ENCODE measurements at regions not wholly inside any gene's neighbourhood (a gene's known extent, or its start where the extent isn't known, plus 50 kb on each side); places are given as distances from the start of the nearest gene placed in this dataset.

DNA sequence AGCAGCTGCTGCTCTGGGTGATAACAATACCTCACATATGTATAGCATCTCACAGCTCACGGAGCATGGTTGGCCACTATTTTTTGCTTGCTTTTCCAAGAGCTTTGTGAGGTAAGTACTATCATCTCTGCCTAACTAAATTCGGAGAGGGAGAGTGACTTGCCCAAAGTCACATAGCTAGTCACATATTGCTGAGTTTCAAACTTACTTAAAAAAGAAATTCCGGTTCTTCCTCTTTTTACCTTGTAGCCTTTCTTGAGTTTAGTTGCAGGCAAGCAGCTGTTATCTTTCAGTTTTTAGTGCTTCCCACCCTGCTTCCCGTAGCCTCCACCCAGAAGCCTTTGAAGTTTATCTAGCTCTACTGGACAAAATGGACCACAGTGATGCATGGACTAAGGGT lies 309.2 kb downstream of the PDCD6IP start:
- Histone ChIP-seq H3K9ac (ENCODE audit: control insufficient read depth, extremely low read depth, insufficient read depth, low read length) (no peak overlapping the region), H3K9me1 (ENCODE audit: control insufficient read depth, extremely low read depth, insufficient read depth, low read length) (no peaks in the 10 kb centered on the region), H3K4me2 (ENCODE audit: control insufficient read depth, extremely low read depth, insufficient read depth, low read depth, low read length) (no peak overlapping the region), H3K27me3 (ENCODE audit: control insufficient read depth, extremely low read depth, insufficient read depth, low read length) (no peaks in the 10 kb centered on the region), H3K4me1 (ENCODE audit: control insufficient read depth, extremely low read depth, insufficient read depth, low read length) (no peaks in the 10 kb centered on the region), H3K27ac (ENCODE audit: control insufficient read depth, insufficient read depth, low read length) (no peak overlapping the region), H4K20me1 (ENCODE audit: control insufficient read depth, extremely low read depth, insufficient read depth, low read length) (no peaks in the 10 kb centered on the region), H3K9me3 (ENCODE audit: control insufficient read depth, low read depth, low read length) (no peaks in the 10 kb centered on the region), H3K79me2 (ENCODE audit: control insufficient read depth, insufficient read depth, low read length) (no peaks in the 10 kb centered on the region), H3K4me3 (ENCODE audit: control insufficient read depth in 2 of 3, extremely low read depth in 1 of 3, insufficient read depth in 2 of 3, low read depth in 1 of 3, low read length in 3 of 3) (no peak overlapping the region), H3K36me3 (ENCODE audit: control insufficient read depth in 2 of 2, extremely low read depth in 1 of 2, insufficient read depth in 2 of 2, low read length in 2 of 2) (no peaks in the 10 kb centered on the region), H2AFZ (ENCODE audit: control insufficient read depth, low read length) (no peak overlapping the region)
- no peak for DNase-seq (ENCODE audit: low read depth, low spot score)
- TF ChIP-seq, protein P1, sequence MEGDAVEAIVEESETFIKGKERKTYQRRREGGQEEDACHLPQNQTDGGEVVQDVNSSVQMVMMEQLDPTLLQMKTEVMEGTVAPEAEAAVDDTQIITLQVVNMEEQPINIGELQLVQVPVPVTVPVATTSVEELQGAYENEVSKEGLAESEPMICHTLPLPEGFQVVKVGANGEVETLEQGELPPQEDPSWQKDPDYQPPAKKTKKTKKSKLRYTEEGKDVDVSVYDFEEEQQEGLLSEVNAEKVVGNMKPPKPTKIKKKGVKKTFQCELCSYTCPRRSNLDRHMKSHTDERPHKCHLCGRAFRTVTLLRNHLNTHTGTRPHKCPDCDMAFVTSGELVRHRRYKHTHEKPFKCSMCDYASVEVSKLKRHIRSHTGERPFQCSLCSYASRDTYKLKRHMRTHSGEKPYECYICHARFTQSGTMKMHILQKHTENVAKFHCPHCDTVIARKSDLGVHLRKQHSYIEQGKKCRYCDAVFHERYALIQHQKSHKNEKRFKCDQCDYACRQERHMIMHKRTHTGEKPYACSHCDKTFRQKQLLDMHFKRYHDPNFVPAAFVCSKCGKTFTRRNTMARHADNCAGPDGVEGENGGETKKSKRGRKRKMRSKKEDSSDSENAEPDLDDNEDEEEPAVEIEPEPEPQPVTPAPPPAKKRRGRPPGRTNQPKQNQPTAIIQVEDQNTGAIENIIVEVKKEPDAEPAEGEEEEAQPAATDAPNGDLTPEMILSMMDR (optimal IDR thresholded peaks at IDR 0.05 in 1 of 3, IDR thresholded peaks at IDR 0.05 in 1 of 3, conservative IDR thresholded peaks at IDR 0.05 in 1 of 3; ENCODE audit: extremely low read depth in 1 of 3, insufficient read depth in 2 of 3, low read length in 3 of 3), result no peak
- TF ChIP-seq EZH2 (IDR thresholded peaks at IDR 0.05; ENCODE audit: low read length), result no peak
- dilution Hi-C loops (cut with MboI; ENCODE audit: extremely low pct_ligation_motif_present, low sequenced_read_pairs), result no loop called here
- FAIRE-seq, result no peak

DNA sequence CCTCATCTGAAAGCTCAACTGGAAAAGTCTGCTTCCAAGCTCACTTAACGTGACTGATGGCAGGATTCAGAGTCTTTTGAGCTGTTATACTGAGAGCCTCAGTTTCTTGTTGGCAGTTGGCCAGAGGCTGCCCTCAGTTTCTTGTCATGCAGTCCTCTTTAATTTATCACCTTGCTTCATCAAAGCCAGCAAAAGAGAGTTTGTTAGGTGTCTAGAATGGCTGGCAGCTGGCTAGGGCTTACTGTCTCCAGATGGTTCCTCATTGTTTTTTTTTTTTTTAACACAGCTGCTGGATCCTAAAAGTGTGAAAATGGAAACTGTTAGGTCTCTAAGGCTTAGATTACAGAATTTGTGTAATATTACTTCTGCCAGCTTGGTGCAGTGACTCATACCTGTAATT lies 310.6 kb downstream of the PDCD6IP start:
- no peak for DNase-seq (ENCODE audit: low read depth, low spot score)
- no peaks in the 10 kb centered on the region for H3K9me1 ChIP-seq (ENCODE audit: control insufficient read depth, extremely low read depth, insufficient read depth, low read length)
- H3K4me2 ChIP-seq (ENCODE audit: control insufficient read depth, extremely low read depth, insufficient read depth, low read depth, low read length), result no peak overlapping the region
- no peak overlapping the region for H2AFZ ChIP-seq (ENCODE audit: control insufficient read depth, low read length)
- H3K27me3 ChIP-seq (ENCODE audit: control insufficient read depth, extremely low read depth, insufficient read depth, low read length), result no peaks in the 10 kb centered on the region
- no peak for FAIRE-seq
- H3K79me2 ChIP-seq (ENCODE audit: control insufficient read depth, insufficient read depth, low read length), result no peaks in the 10 kb centered on the region
- H4K20me1 ChIP-seq (ENCODE audit: control insufficient read depth, extremely low read depth, insufficient read depth, low read length), result no peaks in the 10 kb centered on the region
- H3K4me1 ChIP-seq (ENCODE audit: control insufficient read depth, extremely low read depth, insufficient read depth, low read length), result no peaks in the 10 kb centered on the region
- no peak overlapping the region for H3K4me3 ChIP-seq (ENCODE audit: control insufficient read depth in 2 of 3, extremely low read depth in 1 of 3, insufficient read depth in 2 of 3, low read depth in 1 of 3, low read length in 3 of 3)
- no peak overlapping the region for H3K27ac ChIP-seq (ENCODE audit: control insufficient read depth, insufficient read depth, low read length)
- no peak overlapping the region for H3K9ac ChIP-seq (ENCODE audit: control insufficient read depth, extremely low read depth, insufficient read depth, low read length)
- dilution Hi-C loops (cut with MboI; ENCODE audit: extremely low pct_ligation_motif_present, low sequenced_read_pairs), result no loop called here
- H3K36me3 ChIP-seq (ENCODE audit: control insufficient read depth in 2 of 2, extremely low read depth in 1 of 2, insufficient read depth in 2 of 2, low read length in 2 of 2), result no peaks in the 10 kb centered on the region
- no peaks in the 10 kb centered on the region for H3K9me3 ChIP-seq (ENCODE audit: control insufficient read depth, low read depth, low read length)
- TF ChIP-seq EZH2 (IDR thresholded peaks at IDR 0.05; ENCODE audit: low read length), result no peak
- TF ChIP-seq, protein P1 (optimal IDR thresholded peaks at IDR 0.05 in 1 of 3, IDR thresholded peaks at IDR 0.05 in 1 of 3, conservative IDR thresholded peaks at IDR 0.05 in 1 of 3; ENCODE audit: extremely low read depth in 1 of 3, insufficient read depth in 2 of 3, low read length in 3 of 3), result no peak

All from keratinocyte (primary cell).